ENCODE measurements at regions not wholly inside any gene's neighbourhood (a gene's known extent, or its start where the extent isn't known, plus 50 kb on each side); places are given as distances from the start of the nearest gene placed in this dataset.
"Not testable (repeated sequence)": the region's sequence is repeated elsewhere in the genome, so short reads cannot be mapped to it uniquely, and the experiment has no call there.

DNA sequence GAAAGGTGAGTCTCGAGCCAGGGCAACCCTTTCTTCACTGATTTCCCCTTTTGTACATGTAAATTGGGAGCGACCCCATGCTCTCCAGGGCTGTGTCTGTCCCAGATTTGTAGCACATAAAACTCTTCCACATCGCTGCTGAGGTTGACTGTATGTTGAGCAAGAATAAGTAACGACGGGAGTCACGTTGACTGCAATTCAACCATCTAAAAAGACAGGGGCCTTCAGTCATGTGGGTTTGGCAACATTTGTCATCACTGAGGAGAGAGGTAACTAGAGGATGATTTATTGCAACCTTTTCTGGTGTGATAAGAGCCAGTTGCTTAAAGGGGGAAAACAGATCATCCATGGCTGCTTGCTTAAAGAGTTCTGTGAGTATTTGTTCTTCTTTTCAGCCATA lies 159.4 kb upstream of the SULF2 start:
- no peak for DNase-seq

DNA sequence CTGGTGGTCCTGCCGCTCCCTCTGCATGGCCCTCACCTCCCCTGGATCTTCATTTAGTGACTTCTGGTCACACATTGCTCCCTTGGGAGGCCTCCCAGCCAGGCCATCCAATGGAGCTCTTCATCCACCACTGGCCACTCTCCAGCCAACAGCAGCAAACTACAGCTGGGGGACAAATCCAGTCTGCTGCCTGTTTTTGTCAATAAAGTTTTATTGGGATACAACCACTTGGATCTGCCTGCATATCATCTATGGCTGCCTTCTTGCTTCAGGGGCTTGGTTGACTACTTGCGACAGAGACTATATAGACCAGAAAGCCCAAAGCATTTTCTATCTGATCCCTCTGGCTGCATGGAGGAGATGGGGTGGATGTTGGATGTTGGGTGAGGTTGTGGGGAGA lies 156.6 kb upstream of the SULF2 start:
- DNase-seq: no peak

DNA sequence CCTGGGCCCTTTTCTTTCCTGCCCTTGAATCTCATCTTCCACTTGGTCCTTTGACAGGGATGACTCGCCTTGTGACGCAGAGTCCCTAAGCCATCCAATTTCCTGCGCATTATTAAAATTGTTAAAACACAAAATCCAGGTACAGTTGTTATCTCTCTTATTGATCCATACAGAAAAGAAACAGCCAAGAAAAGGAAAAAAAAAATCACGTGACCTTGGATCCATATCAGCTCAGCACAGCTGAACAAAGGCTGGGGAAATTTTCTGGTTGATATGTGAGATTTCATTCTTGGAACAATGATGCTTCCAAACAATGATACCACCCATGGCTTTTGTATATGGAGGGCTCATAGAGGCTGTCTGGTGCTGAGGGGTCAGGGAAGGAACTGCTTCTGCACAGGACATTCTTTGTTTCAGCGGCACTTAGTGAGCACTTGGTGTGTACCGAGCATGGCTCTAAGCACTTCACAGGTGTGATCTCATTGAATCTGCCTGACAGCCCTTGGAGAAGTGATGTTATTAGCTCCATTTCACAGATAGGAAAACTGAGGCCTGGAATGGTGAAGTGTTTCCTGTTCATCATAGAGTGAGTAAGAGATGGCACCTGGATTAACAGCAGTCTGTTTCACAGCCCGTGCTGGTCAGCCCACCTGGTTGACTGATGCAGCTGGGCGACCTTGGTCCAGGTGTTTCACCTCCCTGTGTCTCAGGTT lies 155.0 kb upstream of the SULF2 start:
- DNase-seq: no peak

DNA sequence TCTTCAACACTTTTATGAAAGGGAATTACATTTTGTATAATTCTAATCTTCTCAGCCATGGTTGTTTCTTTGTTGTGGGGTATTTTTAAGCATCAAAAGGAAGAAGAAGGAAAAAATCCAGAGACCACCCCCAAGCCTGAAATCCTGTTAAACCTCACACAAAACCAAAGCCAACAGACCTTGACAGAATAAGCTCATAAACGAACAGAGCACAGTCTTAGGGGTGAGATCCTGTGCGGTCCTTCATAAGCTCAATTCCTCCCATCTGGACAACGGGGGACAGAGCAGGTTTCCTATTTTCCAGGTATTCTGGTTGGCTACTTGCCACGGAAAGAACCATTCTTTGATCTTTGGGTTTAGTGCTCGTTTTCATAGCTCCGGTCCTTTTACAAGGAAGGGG lies 151.3 kb upstream of the SULF2 start:
- DNase-seq: no peak

DNA sequence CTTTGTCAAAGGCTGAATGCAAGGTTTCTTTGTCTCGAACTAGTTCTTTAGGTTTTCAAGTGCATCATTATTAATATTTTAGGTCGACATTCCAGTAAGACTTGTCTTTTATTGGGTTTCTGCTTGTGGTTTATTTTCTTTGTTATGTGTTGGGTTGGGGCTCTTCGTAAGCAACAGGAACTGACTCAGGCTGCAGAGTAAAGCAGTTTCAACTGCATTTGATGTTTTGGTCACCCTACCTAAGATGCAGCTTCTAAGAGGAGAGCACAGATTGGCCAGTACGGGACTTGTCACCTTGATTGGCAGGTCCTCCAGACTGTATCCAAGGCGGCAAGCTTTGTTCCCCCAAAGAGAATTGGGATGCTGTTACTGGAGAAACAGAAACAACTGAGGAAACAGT lies 149.5 kb upstream of the SULF2 start:
- no peak for DNase-seq

DNA sequence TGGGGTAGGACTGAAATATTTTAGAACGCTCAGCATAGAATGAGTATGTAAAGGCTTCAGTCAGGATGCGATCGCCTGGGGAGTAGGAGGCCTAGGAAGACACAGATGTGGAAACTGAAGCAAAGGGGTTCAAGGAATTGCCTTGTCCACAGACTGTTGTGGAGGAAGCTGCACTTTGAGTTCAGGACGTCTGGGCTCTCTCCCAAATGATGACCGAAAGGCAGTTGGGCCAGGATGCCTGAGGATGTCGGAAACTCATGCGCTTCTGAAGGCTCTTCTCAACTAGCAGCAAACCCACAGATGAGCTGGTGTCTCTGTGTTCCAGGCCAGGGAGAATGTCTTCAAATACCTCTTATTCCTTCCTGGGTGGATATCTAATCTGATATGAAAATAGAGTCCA lies 146.2 kb upstream of the SULF2 start:
- DNase-seq: no peak

DNA sequence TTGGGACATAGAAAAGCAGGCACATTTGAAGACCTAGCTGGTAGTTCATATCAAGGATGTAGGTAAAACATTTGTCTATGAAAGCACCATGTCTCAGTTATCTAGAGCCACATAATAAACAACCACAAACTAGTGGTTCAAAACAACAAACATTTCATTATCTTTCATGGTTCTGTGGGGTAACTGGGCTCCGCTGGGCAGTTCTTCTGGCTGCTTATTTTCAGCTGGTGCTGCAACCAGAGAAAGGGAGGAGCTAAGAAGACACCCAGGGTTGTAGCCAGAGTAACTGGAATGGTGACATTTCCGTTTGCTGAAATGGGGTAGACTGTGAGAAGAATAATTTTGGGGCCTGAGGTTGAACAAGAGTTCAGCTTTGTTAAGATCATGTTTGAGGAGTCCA lies 145.7 kb upstream of the SULF2 start:
- no peak for DNase-seq

DNA sequence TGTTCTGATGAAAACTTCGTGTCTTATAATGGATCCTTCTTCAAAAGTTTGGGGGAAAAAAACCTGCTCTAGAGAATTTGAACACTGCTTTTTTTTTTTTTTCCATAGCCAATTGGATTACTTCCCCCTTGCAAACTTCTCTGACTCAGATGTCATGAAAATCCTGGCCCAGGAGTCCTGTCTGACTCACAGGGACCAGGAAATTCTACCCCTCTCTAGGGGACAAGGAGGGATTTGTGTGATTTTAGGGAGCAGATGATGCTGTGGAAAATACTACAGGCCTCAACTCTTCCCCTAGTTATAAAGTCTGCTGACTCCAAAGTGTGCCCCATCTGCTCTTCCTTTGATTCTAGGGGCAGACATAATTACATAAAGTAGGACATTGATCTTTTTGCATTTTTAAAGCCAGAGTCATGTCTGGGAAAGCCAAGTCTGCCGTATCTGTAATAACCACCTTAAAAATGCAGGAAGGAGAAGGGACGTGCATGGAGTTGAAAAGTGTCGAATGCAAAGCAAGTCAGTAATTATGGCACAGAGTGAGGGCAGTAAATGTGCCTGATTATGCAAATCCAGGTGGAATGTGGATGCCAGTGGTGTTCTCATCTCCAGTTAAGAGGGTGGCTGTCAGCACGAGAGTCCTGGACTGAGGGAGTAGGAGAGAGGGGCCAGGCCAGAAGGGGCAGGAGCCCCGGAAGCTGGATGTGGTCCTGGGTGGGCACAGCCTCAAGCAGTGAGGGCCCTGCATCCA lies 144.3 kb upstream of the SULF2 start:
- DNase-seq: peak; percentile 11

DNA sequence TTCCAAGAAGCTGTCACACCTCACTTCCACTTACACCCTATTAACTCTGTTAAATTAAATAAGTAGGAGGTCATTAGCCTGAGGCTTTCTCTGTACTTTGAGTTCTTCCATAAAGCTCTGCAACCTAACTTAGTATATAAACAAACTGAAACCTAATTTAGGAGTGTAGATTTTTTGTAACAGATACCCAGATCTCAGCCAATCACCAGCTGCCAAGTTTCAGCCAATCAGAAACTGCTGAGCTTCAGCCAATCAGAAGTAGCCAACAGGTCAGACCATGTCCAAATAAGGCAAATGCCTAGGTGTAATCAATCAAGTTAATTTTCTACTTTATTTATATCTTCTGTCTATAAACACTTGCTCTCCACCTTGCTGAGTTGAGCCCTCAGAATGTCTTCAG lies 142.7 kb upstream of the SULF2 start:
- DNase-seq: no peak

DNA sequence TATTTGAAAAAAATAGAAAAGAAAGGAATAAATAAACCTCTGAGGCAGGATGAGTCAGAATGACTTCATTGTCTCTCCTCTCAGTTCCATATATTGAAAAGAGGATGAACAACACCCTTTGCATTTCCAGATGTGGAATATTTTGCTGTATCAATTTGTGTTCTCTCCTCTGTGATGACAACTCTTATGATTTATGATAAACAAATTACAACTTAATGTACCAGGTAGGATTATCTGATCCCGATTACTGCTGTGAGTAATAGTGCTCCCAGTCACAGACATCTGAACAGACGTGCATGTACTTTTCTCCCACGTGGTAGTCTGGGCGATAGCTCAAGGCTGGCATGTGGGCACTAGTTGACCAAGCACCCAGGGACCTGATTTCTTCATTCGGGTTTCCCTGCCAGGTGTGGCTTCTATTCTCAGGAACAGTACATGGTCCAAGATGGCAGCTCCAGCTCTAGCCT lies 142.1 kb upstream of the SULF2 start:
- DNase-seq: no peak

DNA sequence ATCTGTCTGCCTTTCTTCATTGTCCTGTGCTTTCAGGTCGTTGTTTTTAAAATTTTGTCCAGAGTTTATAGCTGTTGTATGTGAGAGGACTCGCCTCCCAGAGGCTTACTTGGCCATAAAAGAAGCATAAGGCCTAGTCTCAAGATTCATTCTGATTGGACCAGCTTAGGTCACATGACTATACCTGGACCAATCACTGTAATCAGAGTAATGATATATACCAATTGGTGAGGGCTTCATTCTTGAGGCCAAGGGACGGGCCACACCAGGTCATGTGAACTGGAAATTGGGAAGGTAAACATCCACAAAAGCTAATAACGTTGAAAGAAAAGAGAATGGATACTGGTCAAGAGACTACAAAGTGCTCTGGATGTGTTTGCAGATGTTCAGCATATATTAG lies 141.4 kb upstream of the SULF2 start:
- DNase-seq: no peak

DNA sequence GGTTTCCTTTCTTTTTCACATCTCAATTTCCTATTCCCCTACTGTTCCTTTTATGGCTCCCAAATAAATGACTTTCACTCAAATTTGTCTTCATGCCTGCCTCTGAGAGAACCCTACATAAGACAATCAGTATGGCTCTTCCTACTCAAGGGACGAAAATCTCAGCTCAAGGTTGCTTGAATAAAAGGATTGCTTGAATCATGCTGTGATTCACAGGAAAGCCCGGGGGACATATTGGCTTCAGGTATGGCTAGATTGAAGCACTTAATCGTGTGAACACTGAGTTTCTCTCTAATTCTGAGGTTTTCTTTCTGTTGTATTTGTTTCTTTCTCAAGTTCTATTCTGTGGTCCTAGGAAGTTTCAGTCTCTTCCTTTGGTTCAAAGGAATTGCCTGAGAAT lies 140.3 kb upstream of the SULF2 start:
- DNase-seq: no peak

DNA sequence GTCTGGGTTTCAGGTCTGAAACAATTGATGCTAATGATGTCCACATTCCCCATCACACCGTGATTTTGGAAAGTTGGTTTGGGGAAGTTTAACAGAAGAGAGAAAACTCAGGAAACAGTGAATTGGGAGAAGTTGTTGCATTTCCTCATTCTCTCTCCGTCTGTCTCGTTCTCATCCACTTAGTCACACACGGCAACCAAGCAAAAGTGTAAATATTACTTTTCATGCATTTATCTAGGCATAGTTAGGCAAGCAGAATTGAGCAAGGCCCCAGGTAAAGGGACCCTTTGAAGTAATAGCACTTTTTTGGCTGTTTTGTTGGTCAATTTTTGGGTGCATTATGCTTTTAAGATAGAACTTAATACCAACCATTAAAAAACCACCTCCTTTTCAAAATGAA lies 137.0 kb upstream of the SULF2 start:
- DNase-seq: no peak

DNA sequence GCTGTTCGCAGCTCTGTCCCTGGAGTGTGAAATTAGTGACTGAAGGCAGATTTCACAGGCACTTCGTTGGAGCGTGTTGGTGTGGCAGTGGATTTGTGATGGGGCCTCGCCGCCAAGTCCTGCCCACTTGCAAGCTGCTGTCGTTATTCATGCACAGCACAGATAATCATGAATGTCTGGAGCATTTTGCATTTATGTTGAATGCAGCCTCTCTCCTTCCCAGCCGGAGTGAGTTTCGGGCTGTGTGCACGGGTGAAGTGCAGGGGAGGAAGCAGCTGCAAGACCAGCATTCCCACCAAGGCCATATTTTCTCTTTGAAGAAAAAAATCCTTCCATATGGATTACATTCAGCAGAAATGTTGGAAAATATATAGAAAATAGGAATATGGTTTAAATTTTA lies 136.5 kb upstream of the SULF2 start:
- peak; percentile 49 for DNase-seq

DNA sequence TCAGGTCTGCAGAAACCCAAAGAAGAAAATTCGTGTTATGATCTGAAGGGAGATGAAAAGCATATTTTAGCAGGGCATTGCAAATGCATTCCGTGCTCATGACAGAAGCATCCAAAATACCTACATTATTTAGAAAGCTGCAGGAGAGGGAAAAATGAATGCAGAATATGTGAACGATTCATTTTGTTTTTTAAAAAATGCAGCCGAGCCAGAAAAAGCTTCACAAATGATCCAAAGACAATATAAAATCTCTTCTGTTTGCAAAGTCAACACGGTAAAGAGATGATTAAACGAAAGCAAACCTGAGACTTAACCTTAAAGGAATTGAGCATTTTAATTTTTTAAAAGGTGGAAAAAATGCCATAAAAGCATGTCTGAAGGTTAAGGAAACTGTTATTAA lies 136.1 kb upstream of the SULF2 start:
- DNase-seq: no peak

DNA sequence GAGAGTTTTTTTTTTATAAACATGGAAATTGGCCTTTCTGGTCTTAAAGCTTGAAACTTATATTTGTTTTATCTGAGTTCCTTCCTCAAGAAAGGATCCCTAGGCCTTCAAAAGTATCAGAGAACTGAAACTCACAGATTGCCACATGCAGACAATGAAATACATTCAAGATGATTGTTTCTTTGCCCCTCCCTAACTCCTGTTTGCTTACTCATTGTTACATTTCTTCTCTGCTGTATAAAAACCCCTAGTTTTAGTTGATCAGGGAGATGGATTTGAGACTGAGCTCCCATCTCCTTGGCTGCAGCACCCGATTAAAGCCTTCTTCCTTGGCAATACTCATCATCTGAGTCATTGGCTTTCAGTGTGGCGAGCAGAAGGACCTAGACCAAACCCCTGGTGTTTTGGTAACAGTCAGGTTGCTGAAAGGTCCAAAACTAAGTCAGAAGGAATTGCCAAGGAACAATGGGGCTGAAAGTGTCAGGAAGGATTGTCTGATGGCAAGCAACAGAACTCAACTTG lies 132.3 kb upstream of the SULF2 start:
- no peak for DNase-seq

DNA sequence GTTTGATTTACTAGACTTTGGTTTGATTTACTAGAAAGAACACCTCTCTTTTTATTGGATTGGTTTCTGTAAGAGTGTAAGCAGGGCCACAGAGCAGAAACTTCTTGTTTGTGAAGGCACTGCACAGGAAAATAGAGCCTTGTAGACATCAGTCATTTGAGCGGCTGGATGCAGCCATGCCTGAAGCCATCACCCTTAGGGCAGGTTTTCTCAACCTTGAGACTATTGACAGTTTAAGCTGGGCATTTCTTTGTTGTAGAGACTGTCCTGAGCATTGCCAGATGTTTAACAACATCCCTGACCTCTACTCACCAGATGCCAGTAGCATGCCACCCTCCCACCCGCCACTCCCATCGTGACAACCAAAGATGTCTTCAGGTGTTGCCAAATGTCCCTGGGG lies 130.2 kb upstream of the SULF2 start:
- DNase-seq: no peak

DNA sequence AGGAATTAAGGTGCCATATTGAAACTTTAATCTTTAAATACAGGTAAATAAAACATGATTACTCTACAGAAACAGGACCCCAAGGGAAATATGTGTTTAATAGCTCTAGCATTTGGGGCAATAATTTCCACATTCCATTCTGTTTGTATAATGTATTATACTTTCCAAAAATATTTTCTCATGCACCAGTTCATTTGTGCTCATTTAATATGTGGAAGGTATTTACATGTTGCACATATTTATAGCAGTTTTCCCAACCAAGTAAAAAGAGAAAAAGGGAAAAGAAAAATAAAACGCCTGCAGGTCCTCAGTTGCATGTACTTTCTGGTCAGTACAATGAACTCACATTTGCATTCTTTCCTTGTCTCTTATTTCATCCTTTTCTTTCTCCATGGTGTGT lies 129.5 kb upstream of the SULF2 start:
- DNase-seq: no peak

DNA sequence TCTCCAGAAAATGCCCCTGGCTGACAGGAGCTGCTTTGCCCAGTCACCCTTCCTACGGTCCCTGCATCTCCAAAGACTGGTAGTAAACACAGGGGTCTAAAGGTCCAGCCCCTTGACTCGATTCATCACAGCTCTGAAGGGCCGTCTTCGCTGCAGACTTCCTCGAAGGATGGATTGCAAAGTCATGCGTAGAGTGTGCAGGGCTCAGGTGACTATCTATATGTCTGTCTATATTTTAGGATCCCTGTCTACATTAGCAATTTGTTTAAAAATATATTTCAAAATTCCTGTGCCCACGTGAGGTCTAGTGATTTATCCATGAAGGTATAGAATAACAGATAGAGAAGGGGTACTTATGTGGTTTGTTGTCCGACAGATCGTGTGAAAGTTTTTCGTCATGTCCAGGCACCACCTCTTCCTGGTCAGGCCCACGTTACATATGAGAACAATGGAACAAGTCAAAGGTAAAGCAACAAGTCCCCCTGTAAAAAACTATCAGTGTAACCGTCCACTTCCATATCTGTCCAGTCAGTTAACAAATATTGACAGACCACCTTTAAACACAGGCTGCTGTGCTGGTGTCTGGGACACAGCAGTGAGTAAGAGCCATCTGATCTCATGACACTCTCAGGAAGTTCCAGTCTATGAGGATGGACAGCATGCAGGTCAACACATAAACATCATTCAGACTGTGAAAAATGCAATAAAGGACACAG lies 127.7 kb upstream of the SULF2 start:
- DNase-seq: not testable (repeated sequence)

DNA sequence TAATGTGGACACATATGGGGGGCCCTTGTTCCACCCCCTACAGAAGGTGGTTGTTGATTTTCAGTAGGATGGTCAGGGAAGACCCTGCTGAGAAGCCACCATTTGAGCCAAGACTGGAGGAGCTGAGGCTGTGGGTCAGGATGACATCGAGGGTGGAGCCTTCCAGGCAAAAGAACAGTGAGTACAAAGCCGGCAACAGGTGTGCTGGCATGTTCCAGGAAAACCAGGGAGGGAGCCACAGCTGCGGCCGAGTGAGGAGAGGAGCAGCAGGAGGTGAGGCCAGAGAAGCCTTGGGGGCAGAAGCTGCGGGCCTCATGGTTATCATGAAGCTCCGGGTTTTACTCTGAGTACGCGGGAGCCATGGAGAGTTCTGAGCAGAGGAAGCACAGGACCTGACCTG lies 126.9 kb upstream of the SULF2 start:
- not testable (repeated sequence) for DNase-seq

DNA sequence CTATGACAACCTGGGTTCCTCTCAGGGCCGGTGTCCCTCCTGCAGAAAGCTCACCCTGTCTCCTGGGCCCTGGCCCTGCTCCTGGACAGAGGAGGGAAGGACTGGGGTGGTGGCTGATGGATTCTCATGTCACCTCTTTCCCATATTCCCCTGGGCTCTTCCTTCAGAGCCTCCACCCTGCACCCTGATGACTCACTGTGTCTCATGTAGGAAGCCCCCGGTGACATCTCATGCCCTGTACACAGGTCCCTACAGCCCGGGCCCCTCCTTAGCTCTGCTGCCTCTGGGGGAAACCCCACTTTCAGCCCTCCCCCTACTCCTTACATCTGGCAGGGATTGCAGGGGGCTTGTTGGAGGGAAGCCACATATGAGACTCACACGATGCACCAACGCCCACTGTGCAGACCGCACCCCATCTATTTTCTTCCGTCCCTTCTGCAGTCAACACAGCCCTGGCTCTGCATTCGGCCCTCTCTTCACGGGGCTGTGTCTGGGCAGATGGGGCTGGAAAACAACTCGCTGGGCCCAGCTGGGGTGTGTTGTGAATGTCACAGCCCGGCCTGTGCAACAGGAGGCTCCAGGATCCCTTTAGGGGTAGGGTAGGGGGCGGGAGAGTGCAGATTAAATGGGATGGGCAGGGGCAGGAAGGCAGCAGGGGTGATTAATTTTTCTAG lies 124.6 kb upstream of the SULF2 start:
- not testable (repeated sequence) for DNase-seq

DNA sequence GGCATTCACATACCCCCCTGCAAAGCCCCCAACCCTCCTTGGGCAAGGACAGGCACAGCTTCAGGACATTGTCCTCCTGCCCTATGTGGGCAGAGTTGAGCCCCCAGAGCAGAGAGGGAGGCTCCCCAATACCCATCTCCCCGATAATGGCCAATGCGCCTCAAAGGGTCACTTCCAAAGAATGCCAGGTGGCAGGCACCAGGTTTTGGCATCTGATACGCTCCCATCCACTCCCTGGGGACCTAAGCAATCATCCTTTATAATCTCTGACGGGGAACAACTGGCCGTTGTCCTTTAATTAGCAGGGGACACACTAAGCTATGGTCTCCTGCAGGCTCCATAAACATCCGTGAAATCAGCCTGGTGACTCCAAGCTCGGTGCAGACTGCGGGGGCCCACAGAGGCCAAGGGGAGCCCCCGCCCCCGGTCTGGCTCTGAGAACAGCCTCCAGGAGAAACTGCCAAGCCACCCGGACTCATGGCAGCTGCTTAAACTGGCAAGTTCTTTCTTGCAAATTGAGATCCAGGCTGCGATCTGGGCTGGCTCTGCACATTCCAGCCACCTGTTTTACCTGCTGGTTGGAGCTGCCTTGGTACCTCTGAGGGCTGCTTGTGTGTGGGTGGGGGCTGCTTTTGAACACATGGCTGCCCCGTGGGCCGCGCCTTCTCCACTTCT lies 123.2 kb upstream of the SULF2 start:
- peak; percentile 73 for DNase-seq

DNA sequence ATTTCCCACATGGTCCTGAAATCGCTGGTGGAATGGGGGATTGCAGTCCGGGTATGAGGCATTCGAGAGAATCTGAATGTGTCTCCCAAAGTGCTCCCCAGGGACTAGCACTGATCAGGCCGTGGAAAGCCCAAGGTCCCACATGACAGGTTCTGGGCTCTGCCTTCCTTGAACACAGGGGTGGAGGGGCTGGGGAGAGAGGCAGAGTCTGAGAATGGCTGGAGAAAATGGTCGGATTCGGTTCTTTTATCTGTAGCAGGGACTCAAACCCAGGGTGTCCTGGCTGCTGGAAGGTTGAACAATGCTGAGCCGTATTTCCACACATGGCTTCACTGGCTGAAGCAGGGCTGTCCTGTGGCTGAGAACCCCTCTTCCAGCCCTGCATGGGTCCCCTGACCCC lies 122.7 kb upstream of the SULF2 start:
- DNase-seq: not testable (repeated sequence)

Measured in NCI-H1694 (cell line).